DOHH2 (cell line): ENCODE measurements at regions not wholly inside any gene's neighbourhood (a gene's known extent, or its start where the extent isn't known, plus 50 kb on each side); places are given as distances from the start of the nearest gene placed in this dataset.
"Not testable (repeated sequence)": the region's sequence is repeated elsewhere in the genome, so short reads cannot be mapped to it uniquely, and the experiment has no call there.

Experiments
- CTCF ChIP-seq: fragments of 200-600 bp; sonication (generic); IDR thresholded peaks from one replicate; pipeline ENCODE4 v1.5.1; 2014; ENCODE audit warnings: antibody characterized with exemption, mild to moderate bottlenecking, low read depth, low read length; ENCODE audit not compliant: poor library complexity, severe bottlenecking
- EZH2phosphoT487 ChIP-seq: fragments of 200-600 bp; sonication (generic); IDR thresholded peaks from 2 replicates; pipeline ENCODE4 v1.6.1; 2017; ENCODE audit warnings: borderline replicate concordance, mild to moderate bottlenecking, antibody characterized with exemption, low read length, moderate library complexity, mixed read lengths

DNA sequence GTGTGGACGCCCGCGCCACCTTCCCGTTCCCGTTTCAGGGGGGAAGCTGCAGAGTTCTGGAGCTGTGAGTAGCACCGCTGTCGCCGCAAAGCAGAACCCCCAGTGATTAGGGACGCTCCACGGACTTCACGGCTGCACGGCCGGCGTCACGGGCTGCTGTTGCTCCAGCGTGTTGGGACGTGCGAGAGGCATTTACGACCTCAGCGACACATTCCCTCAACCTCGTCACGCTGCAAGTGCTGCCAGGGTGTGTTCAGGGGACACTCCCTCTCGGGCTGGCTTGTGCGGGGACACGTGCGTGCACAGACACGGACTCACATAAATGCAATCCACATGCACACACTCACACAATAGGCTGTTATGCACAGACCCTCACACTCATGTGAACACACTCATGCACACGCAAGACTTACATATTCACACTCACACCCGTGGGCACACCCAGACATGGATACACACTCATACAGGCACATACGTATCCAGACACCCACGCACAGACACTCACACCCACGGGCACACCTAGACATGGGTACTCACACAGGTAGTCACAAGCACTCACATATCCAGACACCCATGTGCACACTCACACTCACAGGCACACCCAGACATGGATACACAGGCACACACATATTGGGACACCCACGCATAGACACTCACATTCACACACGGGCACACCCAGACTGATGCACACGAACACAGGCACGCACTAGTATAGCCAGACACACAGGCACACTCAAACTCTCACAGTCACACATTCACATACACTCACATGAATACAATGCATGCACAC is 198.0 kb upstream of the ZNF469 start:
- TF ChIP-seq CTCF, EZH2phosphoT487: not testable (repeated sequence)
